ENCODE measurements at regions not wholly inside any gene's neighbourhood (a gene's known extent, or its start where the extent isn't known, plus 50 kb on each side); places are given as distances from the start of the nearest gene placed in this dataset.

DNA sequence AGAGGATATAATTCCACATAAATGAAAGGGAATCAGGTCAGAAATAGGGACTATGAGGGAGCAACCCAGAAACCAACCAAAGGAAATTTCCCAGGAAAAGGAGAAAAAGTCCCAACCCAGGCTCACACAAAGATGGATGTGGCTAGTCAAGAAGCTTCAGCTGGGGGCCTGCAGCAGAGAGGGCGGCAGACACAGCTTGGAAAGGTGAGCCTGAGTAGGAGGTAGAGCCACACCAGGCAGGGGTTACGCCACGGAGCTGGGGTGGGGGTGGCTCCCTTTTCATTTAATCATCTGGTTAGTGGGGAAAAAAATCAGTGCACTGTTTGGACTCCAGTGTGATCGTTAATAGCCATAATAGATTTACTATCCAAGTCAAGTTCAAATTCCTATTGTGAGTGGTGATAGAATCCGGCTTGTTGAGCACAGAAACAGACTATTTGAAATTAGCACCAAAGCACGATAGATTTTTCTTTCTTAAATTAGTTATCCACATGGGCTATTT is 220.6 kb downstream of the TPBG start:
- TF ChIP-seq, protein P1, sequence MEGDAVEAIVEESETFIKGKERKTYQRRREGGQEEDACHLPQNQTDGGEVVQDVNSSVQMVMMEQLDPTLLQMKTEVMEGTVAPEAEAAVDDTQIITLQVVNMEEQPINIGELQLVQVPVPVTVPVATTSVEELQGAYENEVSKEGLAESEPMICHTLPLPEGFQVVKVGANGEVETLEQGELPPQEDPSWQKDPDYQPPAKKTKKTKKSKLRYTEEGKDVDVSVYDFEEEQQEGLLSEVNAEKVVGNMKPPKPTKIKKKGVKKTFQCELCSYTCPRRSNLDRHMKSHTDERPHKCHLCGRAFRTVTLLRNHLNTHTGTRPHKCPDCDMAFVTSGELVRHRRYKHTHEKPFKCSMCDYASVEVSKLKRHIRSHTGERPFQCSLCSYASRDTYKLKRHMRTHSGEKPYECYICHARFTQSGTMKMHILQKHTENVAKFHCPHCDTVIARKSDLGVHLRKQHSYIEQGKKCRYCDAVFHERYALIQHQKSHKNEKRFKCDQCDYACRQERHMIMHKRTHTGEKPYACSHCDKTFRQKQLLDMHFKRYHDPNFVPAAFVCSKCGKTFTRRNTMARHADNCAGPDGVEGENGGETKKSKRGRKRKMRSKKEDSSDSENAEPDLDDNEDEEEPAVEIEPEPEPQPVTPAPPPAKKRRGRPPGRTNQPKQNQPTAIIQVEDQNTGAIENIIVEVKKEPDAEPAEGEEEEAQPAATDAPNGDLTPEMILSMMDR (IDR thresholded peaks at IDR 0.05): no peak
- TF ChIP-seq POLR2A (IDR thresholded peaks at IDR 0.05): no peak

Data from right lobe of liver (tissue), 4 donors.